ENCODE measurements at regions not wholly inside any gene's neighbourhood (a gene's known extent, or its start where the extent isn't known, plus 50 kb on each side); places are given as distances from the start of the nearest gene placed in this dataset.

DNA sequence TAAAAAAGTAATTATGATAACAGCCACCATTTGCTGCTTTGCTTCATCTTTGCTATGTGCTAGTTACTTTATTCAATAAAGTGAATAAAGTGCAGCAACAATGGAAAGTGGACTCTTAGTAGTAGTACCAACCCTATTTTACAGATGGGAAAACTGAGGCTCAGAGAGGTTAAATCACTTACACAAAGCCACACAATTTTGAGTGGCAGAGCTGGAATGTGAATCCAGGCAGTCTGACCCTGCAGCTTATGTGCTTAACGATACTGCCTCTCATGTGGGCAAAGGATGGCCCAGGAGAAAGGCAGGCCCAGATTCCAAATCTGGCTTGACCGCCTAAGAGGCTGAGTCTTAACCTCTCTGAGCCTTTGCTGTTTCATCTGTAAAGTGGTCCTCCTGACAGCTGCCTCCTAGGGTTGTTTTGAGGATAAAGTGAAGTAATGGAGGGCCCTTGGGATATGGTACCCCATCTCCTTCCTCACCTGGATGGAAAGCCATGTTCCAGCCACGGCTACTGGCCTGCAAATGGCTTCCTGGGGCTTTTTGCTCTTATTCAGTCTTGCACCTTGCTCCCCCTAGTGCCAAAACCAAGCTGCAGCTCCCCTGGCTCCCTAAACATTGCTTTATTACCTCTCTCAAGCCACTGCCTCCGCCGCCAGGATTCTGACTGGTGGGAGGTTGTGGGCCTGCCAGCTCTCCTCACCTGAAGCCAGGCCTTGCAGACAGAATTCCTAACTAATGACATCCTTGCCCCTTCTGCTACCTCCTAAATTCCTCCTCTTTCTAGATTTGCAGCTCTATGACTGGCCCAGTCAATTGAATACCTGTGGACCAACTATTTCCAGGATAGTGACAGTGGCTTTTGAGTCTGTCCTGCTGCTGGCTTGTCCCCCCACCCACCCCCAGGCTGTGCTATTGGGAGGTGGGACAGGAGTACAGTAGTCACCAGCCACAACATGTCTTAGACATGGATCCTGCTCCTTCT lies 283.3 kb upstream of the PWP1 start:
- TF ChIP-seq EZH2 (IDR thresholded peaks at IDR 0.05; ENCODE audit: insufficient read depth, poor library complexity, severe bottlenecking) (no peak), EZH2phosphoT487 (IDR thresholded peaks at IDR 0.05; ENCODE audit: insufficient read depth, low read depth) (no peak)

Data from GM23248 (cell line).